Superior temporal gyrus (tissue), 1 donor: ENCODE measurements at regions not wholly inside any gene's neighbourhood (a gene's known extent, or its start where the extent isn't known, plus 50 kb on each side); places are given as distances from the start of the nearest gene placed in this dataset.

Experiments
- DNase-seq: peaks from one replicate; pipeline ENCODE4 v3.0.0-alpha.2; 2016; ENCODE audit errors: extremely low spot score

DNA sequence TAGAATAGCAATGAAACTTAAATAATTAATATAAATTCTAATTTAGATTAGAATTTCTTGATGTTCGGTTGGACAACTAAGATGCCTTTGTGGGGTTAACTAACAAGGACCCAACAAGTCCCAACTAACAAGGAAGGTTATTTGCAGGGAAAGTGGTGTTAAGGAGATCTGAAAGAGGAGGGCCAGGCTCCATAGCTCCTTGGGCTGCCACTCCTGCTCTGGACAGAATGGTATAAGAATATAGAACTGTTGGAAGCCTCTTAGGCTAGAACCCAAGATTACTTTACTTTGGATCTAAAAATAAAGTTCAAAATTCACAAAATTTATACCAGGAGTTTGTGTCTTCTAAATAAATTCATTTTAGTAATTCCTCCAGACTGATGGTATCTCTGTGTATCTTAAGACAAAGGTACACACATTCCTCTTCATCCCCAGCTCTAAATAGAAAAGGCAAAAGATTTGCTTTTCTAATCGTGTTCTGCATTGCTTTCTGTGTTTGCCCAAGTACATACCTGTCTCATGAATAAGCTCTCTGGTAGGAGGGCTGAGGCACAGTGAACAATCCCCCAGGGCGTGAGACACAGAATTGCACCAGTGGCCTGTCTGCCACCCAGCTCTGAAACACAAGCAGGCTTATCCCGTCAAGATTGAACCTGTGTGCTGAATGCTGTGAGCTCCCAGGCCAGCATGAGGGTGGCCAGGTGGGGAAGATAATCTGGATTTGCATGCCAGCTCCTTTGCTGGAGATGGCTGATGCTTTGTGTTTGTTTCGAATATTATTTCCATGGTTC is 176.0 kb downstream of the ACKR3 start:
- DNase-seq, result no peak

DNA sequence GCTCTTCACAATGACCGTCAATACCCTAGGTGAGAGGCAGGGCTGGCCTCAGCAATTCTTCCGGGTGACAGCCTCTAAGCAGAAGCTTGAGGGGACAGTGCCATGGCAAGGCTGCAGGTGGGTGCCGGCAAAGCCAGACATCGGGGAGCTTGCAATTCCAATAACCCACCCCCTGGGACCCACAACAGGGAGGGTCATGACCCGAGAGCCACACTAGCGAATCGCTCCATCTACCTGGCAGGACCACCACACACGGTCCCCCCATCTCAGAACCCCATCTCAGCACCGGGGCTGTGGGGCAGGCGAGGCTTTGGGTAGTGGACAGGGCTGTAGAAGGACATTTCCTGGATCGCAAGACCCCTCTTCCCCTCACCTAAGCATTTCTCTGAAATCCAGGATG is 177.2 kb downstream of the ACKR3 start:
- DNase-seq, result no peak

DNA sequence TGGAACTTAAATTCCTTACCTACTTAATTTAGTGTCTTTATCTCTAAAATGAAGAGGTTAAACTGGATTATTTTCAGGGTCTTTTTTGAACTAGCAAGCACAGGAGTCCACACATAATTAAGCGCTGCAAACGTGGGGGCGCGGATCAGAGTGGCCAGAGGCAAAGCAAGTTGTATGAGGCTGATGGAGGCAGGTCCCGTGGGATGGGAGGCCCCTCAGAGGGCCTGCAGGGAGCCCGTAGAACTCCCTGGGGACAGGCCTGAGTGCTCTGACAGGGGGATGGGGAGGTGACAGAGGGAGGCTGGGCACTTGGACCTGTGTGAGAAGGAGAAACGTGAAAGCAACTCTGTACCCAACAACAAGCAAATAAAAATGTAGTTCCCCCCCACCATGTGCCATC is 177.8 kb downstream of the ACKR3 start:
- no peak for DNase-seq

DNA sequence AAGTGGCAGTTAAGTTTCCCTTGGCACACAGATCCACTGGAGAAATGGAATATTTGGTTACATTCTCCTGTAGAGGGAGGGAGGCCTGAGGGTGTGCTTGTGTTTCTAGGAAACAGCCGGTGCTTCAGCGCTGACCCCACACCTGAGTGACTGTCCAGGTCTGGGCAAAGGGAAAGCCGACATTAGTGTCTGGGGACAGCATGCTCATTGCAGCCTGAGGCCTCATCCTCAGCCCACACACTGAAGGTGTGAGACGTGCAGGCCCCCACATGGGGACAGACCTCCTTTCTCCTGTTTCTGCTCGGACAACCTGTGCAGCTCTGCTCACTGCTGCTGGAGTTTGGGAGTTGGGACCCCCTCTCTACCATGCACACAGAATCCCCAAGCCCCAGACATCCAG is 178.3 kb downstream of the ACKR3 start:
- DNase-seq, result no peak

DNA sequence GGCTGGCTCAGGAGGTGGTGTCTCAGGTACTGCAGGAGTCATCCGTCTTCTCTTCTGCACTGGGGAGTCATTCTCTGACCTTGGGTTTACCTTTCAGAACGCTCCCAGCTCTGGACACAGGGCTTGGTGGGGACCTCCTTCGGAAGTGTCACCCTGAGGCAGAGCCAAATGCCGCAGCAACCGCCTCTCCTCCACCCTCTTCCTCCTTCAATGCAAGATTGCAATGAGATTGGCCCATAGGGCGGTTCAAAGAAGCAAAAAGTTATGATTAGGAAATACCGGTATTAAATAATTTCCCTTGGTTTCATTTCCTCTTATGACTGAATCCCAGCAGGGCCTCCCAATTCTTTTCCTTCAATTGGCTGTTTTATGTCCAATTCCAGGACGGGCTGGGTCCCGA is 178.8 kb downstream of the ACKR3 start:
- no peak for DNase-seq

DNA sequence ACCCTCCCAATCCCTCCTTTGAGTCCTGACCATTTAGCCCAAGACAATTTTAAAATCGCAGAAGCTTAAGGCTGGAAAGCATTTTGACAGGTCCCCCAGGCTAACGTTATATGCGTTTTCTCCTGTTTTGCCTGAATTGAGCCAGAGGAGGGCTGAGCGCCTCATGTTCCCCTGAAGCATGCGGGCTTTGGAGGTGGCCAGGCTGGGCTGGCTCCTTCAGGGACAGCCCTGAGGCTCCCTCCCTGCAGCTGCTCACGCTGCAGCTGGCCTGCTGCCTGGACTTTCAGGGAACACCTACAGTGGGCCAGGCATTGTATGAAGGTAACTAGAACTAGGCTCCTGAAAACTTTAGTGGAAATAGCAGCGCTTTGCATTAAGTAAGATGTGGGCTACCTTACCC is 179.2 kb downstream of the ACKR3 start:
- no peak for DNase-seq

DNA sequence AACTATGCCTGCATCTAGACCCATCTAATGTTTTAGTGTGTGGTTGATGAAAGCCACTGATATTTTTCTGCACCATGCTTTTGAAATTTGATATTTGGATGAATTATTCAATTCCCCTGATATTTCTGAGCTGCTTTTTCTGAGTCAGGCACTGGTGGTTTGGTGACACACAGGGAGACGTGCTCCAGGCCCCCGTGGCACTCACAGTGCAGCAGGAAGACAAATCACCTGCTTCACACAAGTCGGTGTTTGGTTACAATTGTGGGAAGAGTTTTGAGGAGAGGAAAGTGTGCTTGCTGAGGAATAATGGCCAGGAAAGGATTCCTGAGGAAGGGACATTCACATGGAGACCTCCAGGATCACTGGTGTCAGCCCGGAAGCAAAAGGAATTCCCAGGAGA is 179.7 kb downstream of the ACKR3 start:
- DNase-seq, result no peak

DNA sequence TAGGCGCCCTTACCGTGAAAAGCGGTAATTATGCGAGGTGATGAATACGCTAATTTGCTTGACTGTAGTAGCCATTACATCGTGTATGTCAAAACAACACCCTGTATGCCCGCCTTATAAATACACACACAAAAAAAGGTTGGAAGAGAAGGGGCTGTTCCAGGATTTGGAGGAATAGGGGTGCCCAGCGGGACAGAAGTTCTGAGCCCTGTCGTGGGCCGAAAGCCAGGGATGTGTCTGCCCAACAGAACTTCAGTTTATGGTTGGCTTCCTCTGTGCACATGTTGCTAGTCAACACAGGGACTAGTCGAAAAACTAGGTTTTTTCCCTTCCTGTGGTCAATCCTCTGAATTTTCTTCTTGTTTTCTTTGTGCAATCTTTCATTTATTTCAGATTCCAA is 182.5 kb downstream of the ACKR3 start:
- no peak for DNase-seq

DNA sequence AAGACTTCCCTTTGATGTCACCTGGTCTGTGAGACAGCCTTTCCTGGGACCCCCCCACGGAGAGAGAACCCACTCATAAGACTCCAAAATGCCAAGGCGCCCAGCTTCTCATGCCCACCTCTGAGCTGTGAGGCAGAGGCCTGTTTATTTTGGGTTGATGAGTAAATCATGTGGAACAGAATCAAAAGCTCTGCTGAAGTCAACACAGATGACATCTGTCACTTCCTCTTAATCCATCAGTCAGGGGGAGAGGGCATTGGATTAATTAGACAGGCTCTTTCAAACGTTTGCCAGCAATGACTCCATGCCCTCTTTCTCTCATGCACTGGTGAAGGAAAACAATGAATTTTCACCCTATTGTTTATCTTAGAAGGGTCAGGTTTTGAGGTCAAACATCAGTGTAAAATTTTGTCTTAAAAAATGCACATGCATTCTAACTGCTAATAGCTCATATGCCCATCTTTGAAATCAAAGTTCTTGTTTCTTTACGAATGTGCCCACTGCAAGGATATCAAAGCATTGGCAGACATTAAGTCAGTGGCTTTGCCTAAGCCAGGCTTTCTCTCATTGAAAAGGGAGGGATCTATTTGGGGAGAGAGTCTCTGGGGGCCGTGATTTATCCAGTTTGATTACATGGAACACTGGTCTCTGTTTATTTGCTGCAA is 184.1 kb downstream of the ACKR3 start:
- no peak for DNase-seq

DNA sequence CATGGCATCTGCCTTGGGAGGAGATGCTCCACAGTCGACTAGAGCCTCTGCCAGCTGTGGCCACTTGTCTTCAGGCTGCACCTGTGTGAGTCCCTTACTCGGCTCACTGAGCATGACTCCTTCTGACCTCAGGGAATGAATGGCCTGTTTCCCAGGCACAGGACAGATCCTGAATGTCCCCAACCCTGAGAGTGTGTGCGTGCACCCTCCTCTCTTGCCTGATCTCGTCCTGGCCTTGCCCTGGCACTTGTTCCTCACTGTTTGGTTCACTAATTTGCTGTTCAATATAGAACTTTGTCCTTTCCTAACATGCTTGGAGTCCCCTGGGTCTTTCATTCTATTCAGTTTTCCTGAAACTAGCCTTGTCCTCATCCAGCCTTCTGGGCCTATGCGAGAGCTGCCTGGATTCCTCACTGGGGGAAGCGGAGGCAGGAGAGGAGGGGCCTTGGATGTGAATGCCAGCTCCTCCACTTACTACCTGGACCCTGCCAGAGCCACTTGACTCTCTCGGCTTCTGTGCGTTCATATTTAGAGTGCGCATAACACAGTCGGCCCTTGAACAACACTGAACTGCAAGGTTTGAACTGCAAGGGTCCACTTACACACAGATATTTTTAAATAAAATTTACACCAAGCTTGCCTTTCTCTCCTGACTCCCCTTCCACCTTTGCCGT is 184.8 kb downstream of the ACKR3 start:
- DNase-seq, result no peak

DNA sequence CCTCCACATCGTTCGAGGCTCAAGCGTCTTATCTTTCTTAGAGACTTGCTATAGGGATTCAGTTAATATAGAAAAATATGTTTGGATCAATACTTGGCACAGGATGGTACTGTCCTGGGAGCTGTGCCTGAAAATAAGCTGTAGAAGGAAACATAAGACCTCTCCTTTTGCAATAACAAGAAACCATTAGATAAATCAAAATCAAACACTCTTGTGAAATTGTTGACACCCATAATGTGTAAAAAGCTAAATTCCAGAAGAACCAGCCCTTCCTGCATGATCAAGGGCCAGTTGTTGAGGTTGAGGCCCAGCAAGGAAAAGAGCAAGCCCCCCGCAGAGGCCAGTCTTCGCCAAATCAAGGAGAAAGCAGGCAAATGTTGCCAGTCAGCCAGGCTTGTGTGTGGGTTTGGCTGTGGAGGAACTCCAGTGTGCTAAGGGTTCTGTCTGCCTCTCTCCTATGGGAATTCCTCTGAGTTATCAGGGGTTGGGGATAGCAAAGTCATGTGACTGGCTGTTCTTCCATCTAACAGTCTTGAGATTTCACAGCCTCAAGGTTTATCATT is 185.7 kb downstream of the ACKR3 start:
- no peak for DNase-seq

DNA sequence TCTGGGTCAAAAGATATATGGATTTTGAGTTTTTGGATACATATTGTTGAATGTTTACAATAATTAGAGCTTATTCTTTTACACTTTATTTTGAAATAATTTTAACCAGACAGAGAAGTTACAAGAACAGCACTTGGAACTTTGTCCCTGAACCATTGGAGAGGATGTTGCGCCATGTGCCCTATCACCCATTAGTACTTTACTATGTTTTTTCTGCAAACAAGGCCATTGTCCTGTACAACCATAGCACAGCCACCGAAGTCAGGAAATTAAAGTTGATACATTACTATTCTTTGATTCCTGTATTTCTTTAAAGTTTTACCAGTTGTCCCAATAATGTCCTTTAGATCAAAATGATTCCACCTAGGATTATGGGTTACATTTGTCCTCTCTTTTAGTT is 188.8 kb downstream of the ACKR3 start:
- DNase-seq, result no peak

DNA sequence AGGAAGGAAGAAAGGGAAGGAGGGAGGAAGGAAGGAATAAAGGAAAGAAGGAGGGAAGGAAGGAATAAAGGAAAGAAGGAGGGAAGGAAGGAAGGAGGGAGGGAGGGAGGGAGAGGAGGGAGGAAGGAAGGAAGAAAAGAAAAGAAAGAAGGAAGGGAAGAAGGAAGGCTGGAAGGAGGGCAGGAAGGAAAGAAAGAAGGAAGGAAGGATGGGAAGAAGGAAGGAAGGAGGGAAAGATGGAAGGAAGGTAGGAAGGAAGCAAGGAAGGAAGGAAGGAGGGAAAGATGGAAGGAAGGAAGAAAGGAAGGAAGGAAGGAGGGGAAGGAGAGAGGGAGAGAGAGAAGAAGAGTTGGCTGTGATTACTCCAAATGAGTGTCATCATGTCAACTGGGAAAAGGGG is 190.6 kb downstream of the ACKR3 start:
- DNase-seq, result no peak

DNA sequence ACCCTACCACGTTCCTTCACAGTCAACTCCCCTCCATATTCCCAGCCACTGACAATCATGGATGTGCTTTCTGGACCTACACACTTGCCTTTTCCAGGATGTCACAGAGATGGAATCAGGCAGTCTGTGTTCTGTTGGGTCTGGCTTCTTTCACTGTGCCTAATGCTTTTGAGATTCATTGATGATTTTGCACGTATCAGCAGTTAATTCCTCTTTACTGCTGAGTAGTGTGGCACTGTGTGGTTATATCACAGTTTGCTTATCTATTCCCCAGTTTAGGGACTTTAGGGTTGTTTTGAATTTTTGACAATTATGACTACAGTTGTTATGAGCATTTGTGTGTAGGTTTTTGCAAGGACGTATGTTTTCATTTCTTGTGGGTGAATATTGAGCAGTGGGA is 191.7 kb downstream of the ACKR3 start:
- DNase-seq, result no peak

DNA sequence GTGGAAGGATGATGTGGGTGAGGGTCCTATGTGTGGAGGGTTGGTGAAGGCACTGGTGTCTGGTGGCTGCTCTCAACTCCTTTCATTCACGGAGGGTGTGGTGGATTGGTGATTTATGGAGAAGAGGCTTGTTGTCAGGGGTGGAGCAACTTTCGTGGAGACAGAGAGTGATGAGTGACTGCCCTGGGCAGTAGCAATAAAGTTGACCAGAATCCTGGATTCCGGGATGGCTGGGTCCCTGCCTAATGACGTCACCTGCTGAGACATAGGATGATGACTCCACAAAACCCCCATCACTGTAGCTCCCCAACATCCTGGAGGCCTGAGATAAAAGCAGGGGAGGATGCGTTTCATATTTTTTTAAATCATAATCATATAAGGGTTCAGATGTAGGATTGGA is 193.0 kb downstream of the ACKR3 start:
- no peak for DNase-seq

DNA sequence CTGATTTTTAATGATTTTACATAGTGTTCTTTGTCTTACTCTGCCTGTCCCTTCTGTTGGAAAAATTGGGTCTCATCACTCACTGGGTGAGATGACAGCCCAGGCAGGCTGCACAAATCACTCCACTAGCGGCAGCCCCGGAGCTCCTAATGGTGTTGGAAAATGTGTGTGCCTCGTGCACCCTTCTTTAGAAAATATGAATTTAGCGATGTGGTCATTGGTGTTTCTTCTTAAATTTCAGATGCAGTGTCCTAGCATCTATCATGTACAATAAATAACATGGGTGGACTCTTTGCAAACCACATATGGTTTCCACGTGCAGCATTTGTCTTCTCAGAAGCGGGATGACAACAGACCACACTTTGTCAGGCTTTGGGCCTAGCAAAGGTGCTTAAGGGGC is 194.2 kb downstream of the ACKR3 start:
- no peak for DNase-seq

DNA sequence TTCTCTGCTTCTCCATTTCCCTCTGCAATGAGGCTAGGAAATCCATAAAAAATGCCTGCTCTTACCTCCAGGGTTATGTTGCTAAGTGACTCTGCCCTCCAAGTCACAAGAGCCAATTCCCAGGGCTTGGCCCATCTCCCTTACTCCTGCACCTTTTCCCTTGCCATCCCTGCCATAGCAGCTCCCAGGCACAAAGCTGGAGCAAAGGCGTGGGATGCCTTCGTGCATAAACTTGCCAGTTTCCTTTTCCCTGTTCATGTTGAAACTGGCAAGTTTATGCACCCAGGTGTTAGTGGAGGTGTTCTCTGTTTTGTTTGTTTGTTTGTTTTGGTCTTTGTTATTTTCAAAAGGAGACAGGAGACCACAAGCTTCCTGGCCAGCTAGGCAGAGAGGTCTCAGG is 195.1 kb downstream of the ACKR3 start:
- DNase-seq, result no peak

DNA sequence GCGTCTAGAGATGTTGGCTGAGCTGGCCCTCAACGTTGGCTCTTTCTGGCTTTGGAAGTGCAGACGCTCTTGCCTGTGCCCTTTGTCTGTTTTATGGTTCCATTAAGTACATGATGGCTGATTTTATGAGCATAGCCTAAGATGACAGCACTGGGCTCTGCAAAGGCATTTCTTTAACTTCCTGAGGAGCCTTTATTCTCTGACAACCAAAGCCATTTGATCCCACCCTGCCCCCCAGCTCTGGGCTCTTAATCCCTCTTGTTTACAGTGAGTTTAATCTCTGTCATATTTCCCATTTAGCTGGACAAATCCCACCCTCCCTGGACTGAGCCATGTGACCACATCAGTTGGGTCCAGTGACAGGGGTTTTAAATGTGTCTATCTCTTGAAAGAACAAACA is 195.9 kb downstream of the ACKR3 start:
- no peak for DNase-seq

DNA sequence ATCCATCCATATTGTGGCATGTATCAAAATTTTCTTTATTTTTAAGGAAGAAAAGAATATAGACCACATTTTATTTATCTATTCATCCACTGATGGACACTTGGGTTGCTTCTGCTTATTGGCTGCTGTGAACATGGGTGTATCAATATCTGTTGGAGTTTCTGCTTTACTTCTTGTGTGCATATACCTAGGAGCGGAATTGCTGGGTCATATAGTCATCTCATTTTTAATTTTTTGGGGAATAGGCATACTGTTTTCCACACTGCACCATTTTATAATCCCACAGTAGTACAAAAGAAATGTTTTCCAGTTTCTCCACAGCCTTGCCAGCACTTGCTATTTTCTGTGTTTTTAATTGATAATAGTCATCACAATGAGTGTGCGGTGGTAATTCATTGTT is 197.2 kb downstream of the ACKR3 start:
- no peak for DNase-seq

DNA sequence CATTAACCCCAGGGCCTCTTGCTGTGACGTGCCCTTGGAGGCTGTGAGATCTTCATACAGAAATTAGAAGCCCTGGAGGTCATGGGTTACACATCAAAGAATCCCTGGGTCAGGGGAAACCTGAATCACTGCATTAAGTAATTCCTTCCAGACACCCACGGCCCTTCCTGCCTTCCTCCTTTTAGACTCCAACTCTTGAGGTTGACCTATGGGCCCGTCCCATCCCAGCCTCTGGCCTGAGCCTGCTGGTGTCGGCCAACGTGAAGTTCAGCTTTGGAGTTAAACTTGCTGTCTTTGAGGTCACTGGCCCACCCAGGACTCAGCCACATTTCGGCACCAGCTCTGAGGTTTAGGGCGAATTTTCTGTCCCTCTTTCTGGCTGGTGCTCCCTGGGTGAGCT is 198.3 kb downstream of the ACKR3 start:
- no peak for DNase-seq

DNA sequence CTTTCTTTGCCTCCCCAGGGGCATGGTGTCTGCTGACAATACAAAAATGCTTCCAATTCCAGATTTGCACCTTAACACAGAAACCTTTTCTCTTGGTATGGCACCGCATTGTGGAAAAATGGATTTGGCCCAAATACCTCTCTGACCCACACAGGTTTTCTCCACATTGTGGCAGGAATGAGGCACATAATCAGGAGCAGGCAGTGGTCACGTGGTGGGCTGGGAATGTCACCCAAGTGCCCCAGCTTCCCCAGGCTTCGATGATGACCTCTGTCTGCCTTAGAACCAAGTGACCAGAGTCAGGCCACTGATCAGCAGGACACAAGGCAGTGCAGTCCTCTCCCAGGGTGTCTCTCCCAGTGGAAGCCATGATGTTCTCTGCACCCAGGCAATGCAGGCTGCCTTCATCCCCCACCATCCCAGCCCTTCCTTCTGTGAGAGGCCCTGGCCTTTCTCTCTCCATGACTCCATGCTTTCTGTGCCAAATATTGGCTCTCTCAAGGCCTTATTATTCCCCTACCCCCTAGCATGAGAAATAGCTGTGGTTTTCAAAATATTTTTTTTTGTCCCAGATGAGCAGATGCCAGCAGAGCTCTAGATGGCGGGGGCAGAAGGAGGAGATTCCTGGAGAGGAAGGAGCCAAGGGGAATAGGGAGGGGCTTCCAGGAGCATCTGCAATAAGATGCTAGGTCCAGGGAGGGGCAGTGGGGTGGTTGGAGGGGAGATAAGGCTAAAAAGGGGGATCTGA is 198.9 kb downstream of the ACKR3 start:
- no peak for DNase-seq
